SJSA1 (cell line): ENCODE measurements at regions not wholly inside any gene's neighbourhood (a gene's known extent, or its start where the extent isn't known, plus 50 kb on each side); places are given as distances from the start of the nearest gene placed in this dataset.

Experiments used
- DNase-seq, 2 experiments: peaks; one replicate each; pipeline ENCODE4 v3.0.0-alpha.2; 2015 to 2020; ENCODE audit warnings: low spot score in 2 of 2, low read depth in 1 of 2
- H3K27ac ChIP-seq: fragments of 250-450 bp; sonication (Bioruptor Pico); 2 replicates; pipeline ENCODE4 v1.5.1; 2020; ENCODE audit warnings: mild to moderate bottlenecking, moderate library complexity
- H3K27me3 ChIP-seq: fragments of 250-450 bp; sonication (Bioruptor Pico); replicated peaks from 2 replicates; pipeline ENCODE4 v1.5.1; 2020; ENCODE audit warnings: mild to moderate bottlenecking, moderate library complexity
- H3K36me3 ChIP-seq: fragments of 250-450 bp; sonication (Bioruptor Pico); 2 replicates; pipeline ENCODE4 v1.5.1; 2020; ENCODE audit warnings: mild to moderate bottlenecking
- H3K4me1 ChIP-seq: fragments of 250-450 bp; sonication (Bioruptor Pico); replicated peaks from 2 replicates; pipeline ENCODE4 v1.6.1; 2021; ENCODE audit warnings: mild to moderate bottlenecking
- H3K4me3 ChIP-seq: fragments of 250-450 bp; sonication (Bioruptor Pico); 2 replicates; pipeline ENCODE4 v1.5.1; 2020; ENCODE audit warnings: mild to moderate bottlenecking
- H3K9me3 ChIP-seq: fragments of 250-450 bp; sonication (Bioruptor Pico); replicated peaks from 2 replicates; pipeline ENCODE4 v1.5.1; 2020; ENCODE audit warnings: mild to moderate bottlenecking

GRCh38 chr7:25966469-25966868, 185.5 kb upstream of the NFE2L3 start:
- Histone ChIP-seq H3K27ac (no peak overlapping the region), H3K4me1 (no peaks in the 10 kb centered on the region), H3K27me3 (peaks cover 8% of the 10 kb centered on the region; the same call in 1 of the 2 replicates), H3K4me3 (no peak overlapping the region), H3K9me3 (no peaks in the 10 kb centered on the region), H3K36me3 (no peaks in the 10 kb centered on the region)
- no peak for DNase-seq

DNA sequence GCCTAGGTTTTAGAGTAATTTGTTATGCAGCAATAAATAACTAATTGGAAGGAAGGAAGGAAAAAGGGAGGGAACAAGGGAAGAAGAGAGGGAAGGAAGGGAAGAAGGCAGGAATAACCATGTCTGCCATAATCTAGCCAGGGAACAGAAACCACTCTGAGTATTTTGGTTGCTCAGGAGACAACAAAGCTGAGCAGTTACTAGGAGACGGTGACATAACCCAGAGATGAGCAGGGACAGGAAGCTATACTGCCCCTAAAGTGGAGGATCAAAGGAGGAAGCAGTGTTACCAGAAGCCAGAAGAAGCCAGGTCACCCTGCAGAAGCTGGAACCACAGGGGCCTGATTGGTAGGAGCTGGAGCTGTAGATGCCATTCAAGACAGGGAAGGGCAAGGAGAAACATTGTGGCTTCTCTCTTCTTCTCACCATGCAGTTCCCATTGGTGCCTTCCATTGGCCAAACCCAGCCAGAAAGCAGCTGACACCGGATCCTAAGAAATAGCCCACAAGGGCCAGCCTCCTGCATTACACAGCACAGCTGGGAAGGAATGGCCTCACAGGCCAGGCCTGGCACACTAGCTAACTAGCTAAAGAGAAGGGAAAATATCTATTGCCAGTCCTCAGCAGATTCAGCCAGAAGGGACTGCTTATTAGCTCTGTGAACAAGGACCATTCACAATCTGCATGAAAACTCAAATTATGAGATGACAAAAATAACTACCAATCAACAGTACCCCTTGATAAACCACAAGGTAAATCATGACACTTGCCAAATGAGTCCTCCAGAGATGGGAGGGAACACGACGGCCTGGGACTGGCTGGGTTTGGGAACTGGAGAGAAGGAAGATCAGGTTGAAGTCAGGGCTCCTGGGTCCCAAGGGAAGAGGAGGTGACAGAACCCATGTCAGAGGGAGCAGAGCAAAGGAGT, 184.5 kb upstream of the NFE2L3 start:
- peaks cover 8% of the 10 kb centered on the region; the same call in 1 of the 2 replicates for H3K27me3 ChIP-seq
- no peaks in the 10 kb centered on the region for H3K4me1 ChIP-seq
- H3K36me3 ChIP-seq: no peaks in the 10 kb centered on the region
- DNase-seq: no peak
- H3K9me3 ChIP-seq: no peaks in the 10 kb centered on the region
- no peak overlapping the region for H3K4me3 ChIP-seq
- H3K27ac ChIP-seq: no peak overlapping the region

DNA sequence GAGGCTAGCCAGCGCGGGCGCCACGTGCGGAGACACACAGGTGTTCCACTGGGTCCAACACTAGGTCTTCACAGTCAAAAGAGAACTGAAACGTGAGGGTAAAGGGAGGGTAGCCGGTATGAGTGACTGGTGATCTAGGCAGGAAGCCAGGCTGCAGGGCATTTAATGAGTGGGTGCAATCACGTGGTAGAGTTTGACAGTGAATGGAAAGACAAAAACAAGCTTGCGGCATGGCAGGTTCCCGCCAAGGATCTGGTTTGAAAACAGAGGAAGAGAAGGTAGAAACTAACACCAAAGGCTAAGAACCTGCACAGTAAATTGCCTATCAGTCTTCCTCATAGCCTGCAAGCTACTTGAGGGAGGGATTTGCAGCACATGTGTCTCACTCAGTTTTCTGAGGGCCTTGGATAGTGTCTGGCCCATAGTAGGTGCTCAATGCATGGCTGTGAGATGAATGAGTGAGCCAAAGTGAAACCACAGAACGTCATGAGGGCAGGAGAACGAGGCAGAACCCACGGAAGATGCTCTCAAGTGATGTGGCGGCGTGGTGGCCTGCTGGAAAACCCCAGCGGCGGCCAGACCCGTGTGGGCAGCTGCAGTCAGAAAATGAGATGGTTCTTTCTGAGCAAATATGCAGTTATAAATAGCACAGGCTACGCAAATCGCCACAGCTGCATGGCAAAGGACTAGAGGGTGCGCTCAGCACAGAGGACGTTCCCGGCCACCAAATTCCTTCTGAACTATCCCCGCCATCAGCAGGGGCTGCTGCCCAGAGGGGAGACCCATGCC, 183.6 kb upstream of the NFE2L3 start:
- H3K27me3 ChIP-seq: peaks cover 8% of the 10 kb centered on the region; the same call in 1 of the 2 replicates
- no peak for DNase-seq
- H3K36me3 ChIP-seq: no peaks in the 10 kb centered on the region
- H3K4me3 ChIP-seq: no peak overlapping the region
- no peaks in the 10 kb centered on the region for H3K4me1 ChIP-seq
- no peak overlapping the region for H3K27ac ChIP-seq
- H3K9me3 ChIP-seq: no peaks in the 10 kb centered on the region

DNA sequence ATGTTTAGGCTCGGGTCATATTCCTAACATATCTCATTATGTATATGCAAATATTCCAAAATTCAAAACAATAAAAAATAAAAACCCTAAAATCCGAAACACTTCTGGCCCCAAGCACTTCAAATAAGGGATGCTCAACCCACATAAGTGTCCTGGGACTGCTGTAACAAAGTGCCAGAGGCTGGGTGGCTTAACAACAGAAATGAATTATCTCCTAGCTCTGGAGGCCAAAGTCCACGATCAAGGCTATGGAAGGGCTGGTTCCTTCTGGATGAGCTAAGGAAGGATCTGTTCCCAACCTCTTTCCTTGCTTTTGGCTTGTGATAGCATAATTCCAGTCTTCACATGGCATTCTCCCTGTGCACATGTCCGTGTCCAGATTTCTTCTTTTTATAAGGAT, 181.6 kb upstream of the NFE2L3 start:
- H3K36me3 ChIP-seq: no peaks in the 10 kb centered on the region
- H3K4me3 ChIP-seq: no peak overlapping the region
- H3K9me3 ChIP-seq: no peaks in the 10 kb centered on the region
- DNase-seq: no peak
- peaks cover 2% of the 10 kb centered on the region; the same call in 1 of the 2 replicates for H3K27me3 ChIP-seq
- H3K27ac ChIP-seq: no peak overlapping the region
- H3K4me1 ChIP-seq: no peaks in the 10 kb centered on the region

GRCh38 chr7:25970911-25971310, 181.1 kb upstream of the NFE2L3 start:
- Histone ChIP-seq H3K36me3 (no peaks in the 10 kb centered on the region), H3K9me3 (no peaks in the 10 kb centered on the region), H3K4me1 (no peaks in the 10 kb centered on the region), H3K4me3 (no peak overlapping the region), H3K27me3 (no peaks in the 10 kb centered on the region; the same call in 1 of the 2 replicates), H3K27ac (no peak overlapping the region)
- no peak for DNase-seq

- no peaks in the 10 kb centered on the region for H3K36me3 ChIP-seq
- H3K9me3 ChIP-seq: no peaks in the 10 kb centered on the region; the same call in 1 of the 2 replicates
- no peaks in the 10 kb centered on the region; the same call in 1 of the 2 replicates for H3K27me3 ChIP-seq
Observed at GRCh38 chr7:25976630-25977029, 175.4 kb upstream of the NFE2L3 start.

DNA sequence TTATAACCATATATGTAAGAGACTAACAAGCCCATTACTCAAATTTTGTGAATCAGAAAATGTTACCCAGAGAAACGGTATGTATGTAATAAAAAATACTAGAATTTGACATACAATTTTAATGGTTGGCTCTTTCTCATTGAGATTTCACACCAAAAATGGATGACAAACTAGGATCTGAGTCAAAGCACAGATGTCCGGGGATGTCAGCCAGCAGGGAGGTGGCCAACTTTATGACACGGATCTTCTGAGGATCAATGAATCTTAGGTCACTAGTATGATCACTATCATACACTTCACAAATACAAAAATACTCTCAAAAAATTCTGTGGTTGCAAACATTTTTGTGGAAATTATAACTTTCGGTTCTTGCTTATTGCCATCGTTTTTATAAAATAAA, 173.5 kb upstream of the NFE2L3 start:
- no peaks in the 10 kb centered on the region; the same call in 1 of the 2 replicates for H3K27me3 ChIP-seq
- no peak for DNase-seq
- H3K36me3 ChIP-seq: no peaks in the 10 kb centered on the region
- H3K27ac ChIP-seq: no peak overlapping the region
- no peaks in the 10 kb centered on the region; the same call in 1 of the 2 replicates for H3K9me3 ChIP-seq
- no peak overlapping the region for H3K4me3 ChIP-seq
- H3K4me1 ChIP-seq: no peaks in the 10 kb centered on the region

More at GRCh38 chr7:25976630-25977029, 175.4 kb upstream of the NFE2L3 start:
- no peak overlapping the region for H3K4me3 ChIP-seq
- DNase-seq: no peak
- no peak overlapping the region for H3K27ac ChIP-seq
- no peaks in the 10 kb centered on the region for H3K4me1 ChIP-seq

- DNase-seq: no peak
- Histone ChIP-seq H3K4me1 (no peaks in the 10 kb centered on the region), H3K36me3 (no peaks in the 10 kb centered on the region), H3K27ac (no peak overlapping the region), H3K4me3 (no peak overlapping the region), H3K27me3 (no peaks in the 10 kb centered on the region; the same call in 1 of the 2 replicates), H3K9me3 (no peaks in the 10 kb centered on the region; the same call in 1 of the 2 replicates)
Observed at GRCh38 chr7:25979605-25980004, 172.4 kb upstream of the NFE2L3 start.

DNA sequence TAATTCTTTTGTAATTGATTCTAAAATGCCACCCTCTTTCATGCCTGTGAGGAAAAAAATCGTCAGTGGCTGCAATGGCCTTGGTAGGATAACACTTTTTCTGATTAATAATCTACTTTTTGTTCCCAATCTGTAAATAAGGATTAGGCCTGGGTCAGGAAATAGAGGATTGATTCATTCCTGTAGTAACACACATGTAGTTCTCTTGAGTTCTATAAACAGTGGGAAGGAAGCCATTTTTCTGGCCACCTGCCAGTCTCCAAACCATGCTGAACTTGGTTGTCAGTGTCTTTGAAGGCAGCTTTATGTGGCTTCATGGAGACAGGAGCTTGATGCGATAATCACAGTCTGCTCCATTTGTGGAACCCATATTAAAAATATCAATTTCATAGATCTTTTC, 169.3 kb upstream of the NFE2L3 start:
- Histone ChIP-seq H3K9me3 (no peaks in the 10 kb centered on the region), H3K4me3 (no peak overlapping the region), H3K27me3 (no peaks in the 10 kb centered on the region; the same call in 1 of the 2 replicates), H3K36me3 (no peaks in the 10 kb centered on the region), H3K27ac (no peak overlapping the region), H3K4me1 (no peaks in the 10 kb centered on the region)
- no peak for DNase-seq

- no peak overlapping the region for H3K4me3 ChIP-seq
Observed at GRCh38 chr7:25985196-25985595, 166.8 kb upstream of the NFE2L3 start.

DNA sequence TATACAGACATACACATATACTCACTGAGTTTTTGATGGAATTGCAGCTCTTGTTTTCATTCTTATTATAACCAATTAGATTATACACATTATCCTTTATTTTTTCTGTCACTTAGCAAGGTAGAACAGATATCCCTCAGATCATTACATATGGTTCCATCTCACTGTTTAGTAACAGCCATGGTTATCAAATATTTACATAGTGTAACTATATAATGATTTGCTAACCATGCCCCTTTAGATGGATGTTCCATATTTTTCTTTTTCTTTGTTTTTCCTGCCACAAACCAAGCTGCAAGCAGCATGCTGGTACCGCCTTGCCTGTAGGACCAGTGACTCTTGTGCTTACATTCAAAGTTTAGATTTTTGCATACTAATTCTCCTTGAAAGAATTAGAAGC, 163.4 kb upstream of the NFE2L3 start:
- Histone ChIP-seq H3K4me1 (no peaks in the 10 kb centered on the region), H3K9me3 (no peaks in the 10 kb centered on the region), H3K27me3 (0 out of 2 replicates have a peak, but pooled peaks cover 11% of the 10 kb centered on the region), H3K36me3 (no peaks in the 10 kb centered on the region), H3K27ac (no peak overlapping the region), H3K4me3 (no peak overlapping the region)
- no peak for DNase-seq

More at GRCh38 chr7:25985196-25985595, 166.8 kb upstream of the NFE2L3 start:
- no peaks in the 10 kb centered on the region for H3K36me3 ChIP-seq
- H3K9me3 ChIP-seq: no peaks in the 10 kb centered on the region
- peaks cover 6% of the 10 kb centered on the region; the same call in 1 of the 2 replicates for H3K27me3 ChIP-seq
- no peaks in the 10 kb centered on the region for H3K4me1 ChIP-seq
- H3K27ac ChIP-seq: no peak overlapping the region
- no peak for DNase-seq

DNA sequence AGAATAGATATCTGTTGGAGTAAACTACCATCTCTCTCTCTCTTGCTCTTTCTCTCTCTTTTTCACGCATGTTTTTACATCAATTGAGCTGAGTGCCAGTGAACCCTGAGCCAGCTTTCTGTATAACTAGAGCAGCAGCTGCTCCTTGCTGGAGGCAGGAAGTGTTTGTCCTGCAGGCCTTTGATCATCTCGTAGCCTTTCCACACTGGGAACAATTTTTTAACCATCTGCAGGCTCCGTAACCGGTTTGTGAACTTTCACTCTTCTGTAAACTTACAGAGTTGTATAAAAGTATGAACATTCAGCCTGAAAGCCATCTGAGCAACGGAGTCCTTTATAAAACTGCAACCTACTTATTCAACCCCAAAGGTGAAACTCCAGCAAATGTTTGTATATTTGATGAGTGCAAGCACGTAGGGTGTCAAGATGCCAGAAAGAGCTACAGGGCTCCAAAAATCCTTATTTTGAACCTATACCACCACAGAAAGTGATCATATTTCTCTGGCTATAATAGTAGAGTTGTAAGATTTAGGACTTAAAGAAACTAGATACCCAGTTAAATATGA, 162.8 kb upstream of the NFE2L3 start:
- no peak for DNase-seq
- Histone ChIP-seq H3K27me3 (0 out of 2 replicates have a peak, but pooled peaks cover 11% of the 10 kb centered on the region), H3K9me3 (no peaks in the 10 kb centered on the region), H3K4me3 (no peak overlapping the region), H3K27ac (no peak overlapping the region), H3K36me3 (no peaks in the 10 kb centered on the region), H3K4me1 (no peaks in the 10 kb centered on the region)

GRCh38 chr7:25994433-25994994, 157.5 kb upstream of the NFE2L3 start:
- 0 out of 2 replicates have a peak, but pooled peaks cover 8% of the 10 kb centered on the region for H3K27me3 ChIP-seq
- no peaks in the 10 kb centered on the region for H3K36me3 ChIP-seq
- H3K27ac ChIP-seq: no peak overlapping the region
- no peaks in the 10 kb centered on the region for H3K9me3 ChIP-seq
- H3K4me1 ChIP-seq: no peaks in the 10 kb centered on the region
- DNase-seq: no peak
- H3K4me3 ChIP-seq: no peak overlapping the region
